ENCODE measurements at regions not wholly inside any gene's neighbourhood (a gene's known extent, or its start where the extent isn't known, plus 50 kb on each side); places are given as distances from the start of the nearest gene placed in this dataset.

- H3K9me3 ChIP-seq (ENCODE audit: low read depth, low read length): no peaks in the 10 kb centered on the region
- no peak for DNase-seq (ENCODE audit: low read depth, low spot score)
- no peak for TF ChIP-seq EZH2 (IDR thresholded peaks at IDR 0.05)
- no peak for TF ChIP-seq POLR2AphosphoS5 (IDR thresholded peaks at IDR 0.05; ENCODE audit: borderline replicate concordance, low read depth, low read length)
- no peak for TF ChIP-seq FOXP2 (optimal IDR thresholded peaks at IDR 0.05; ENCODE audit: control extremely low read depth, extremely low read length, insufficient read depth)
- H3K9ac ChIP-seq (ENCODE audit: insufficient read length): no peak overlapping the region
- no peak overlapping the region for H3K27ac ChIP-seq
- H3K36me3 ChIP-seq (ENCODE audit: insufficient read depth, low read length): no peaks in the 10 kb centered on the region
- no peak overlapping the region for H3K4me3 ChIP-seq
Measured at GRCh38 chr6:40192516-40192915, 258.3 kb upstream of the MOCS1 start.

- no peak overlapping the region for H3K4me3 ChIP-seq
- no peak for DNase-seq (ENCODE audit: low read depth, low spot score)
- no peaks in the 10 kb centered on the region for H3K36me3 ChIP-seq (ENCODE audit: insufficient read depth, low read length)
- peaks cover 1% of the 10 kb centered on the region; the same call in 1 of the 2 replicates for H3K9me3 ChIP-seq (ENCODE audit: low read depth, low read length)
- H3K9ac ChIP-seq (ENCODE audit: insufficient read length): no peak overlapping the region
- H3K27ac ChIP-seq: no peak overlapping the region
- no peak for TF ChIP-seq POLR2AphosphoS5 (IDR thresholded peaks at IDR 0.05; ENCODE audit: borderline replicate concordance, low read depth, low read length)
- TF ChIP-seq EZH2 (IDR thresholded peaks at IDR 0.05): no peak
- TF ChIP-seq FOXP2 (optimal IDR thresholded peaks at IDR 0.05; ENCODE audit: control extremely low read depth, extremely low read length, insufficient read depth): no peak
Measured at GRCh38 chr6:40188931-40189330, 254.7 kb upstream of the MOCS1 start.

- Histone ChIP-seq H3K4me3 (no peak overlapping the region), H3K9ac (ENCODE audit: insufficient read length) (no peak overlapping the region), H3K36me3 (ENCODE audit: insufficient read depth, low read length) (no peaks in the 10 kb centered on the region), H3K9me3 (ENCODE audit: low read depth, low read length) (peaks cover 3% of the 10 kb centered on the region; the same call in 1 of the 2 replicates), H3K27ac (no peak overlapping the region)
- no peak for TF ChIP-seq POLR2AphosphoS5 (IDR thresholded peaks at IDR 0.05; ENCODE audit: borderline replicate concordance, low read depth, low read length)
- no peak for TF ChIP-seq FOXP2 (optimal IDR thresholded peaks at IDR 0.05; ENCODE audit: control extremely low read depth, extremely low read length, insufficient read depth)
- no peak for TF ChIP-seq EZH2 (IDR thresholded peaks at IDR 0.05)
- no peak for DNase-seq (ENCODE audit: low read depth, low spot score)
Measured at GRCh38 chr6:40187535-40188144, 253.4 kb upstream of the MOCS1 start.

GRCh38 chr6:40185486-40185885, 251.2 kb upstream of the MOCS1 start:
- H3K4me3 ChIP-seq: no peak overlapping the region
- no peak overlapping the region for H3K27ac ChIP-seq
- no peak for DNase-seq (ENCODE audit: low read depth, low spot score)
- H3K9me3 ChIP-seq (ENCODE audit: low read depth, low read length): peaks cover 3% of the 10 kb centered on the region; the same call in 1 of the 2 replicates
- no peaks in the 10 kb centered on the region for H3K36me3 ChIP-seq (ENCODE audit: insufficient read depth, low read length)
- no peak overlapping the region for H3K9ac ChIP-seq (ENCODE audit: insufficient read length)
- TF ChIP-seq EZH2 (IDR thresholded peaks at IDR 0.05): no peak
- TF ChIP-seq FOXP2 (optimal IDR thresholded peaks at IDR 0.05; ENCODE audit: control extremely low read depth, extremely low read length, insufficient read depth): no peak
- no peak for TF ChIP-seq POLR2AphosphoS5 (IDR thresholded peaks at IDR 0.05; ENCODE audit: borderline replicate concordance, low read depth, low read length)

DNA sequence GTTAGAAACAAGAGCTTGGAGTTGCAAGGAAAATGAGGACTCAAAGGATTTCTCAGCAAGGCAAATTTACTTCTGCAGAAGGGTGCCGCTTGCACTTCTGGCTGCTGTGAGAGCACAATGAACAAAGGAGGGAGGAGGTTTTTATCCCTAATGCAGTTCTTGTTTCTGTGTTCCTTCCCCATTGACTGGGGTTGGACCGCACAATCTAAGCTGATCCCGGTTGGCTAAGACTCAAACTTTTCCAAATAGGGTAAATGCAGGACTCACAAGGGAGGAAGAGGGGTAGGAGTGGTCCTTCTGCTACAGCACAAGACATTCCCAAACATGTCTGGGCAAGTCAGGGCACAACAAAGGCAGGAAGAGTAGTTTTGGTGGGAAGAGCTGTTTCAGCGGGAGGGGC, 249.6 kb upstream of the MOCS1 start:
- Histone ChIP-seq H3K4me3 (no peak overlapping the region), H3K27ac (no peak overlapping the region), H3K9me3 (ENCODE audit: low read depth, low read length) (peaks cover 3% of the 10 kb centered on the region; the same call in 1 of the 2 replicates), H3K36me3 (ENCODE audit: insufficient read depth, low read length) (no peaks in the 10 kb centered on the region), H3K9ac (ENCODE audit: insufficient read length) (no peak overlapping the region)
- DNase-seq (ENCODE audit: low read depth, low spot score): no peak
- TF ChIP-seq EZH2 (IDR thresholded peaks at IDR 0.05) (no peak), FOXP2 (optimal IDR thresholded peaks at IDR 0.05; ENCODE audit: control extremely low read depth, extremely low read length, insufficient read depth) (no peak), POLR2AphosphoS5 (IDR thresholded peaks at IDR 0.05; ENCODE audit: borderline replicate concordance, low read depth, low read length) (no peak)

DNA sequence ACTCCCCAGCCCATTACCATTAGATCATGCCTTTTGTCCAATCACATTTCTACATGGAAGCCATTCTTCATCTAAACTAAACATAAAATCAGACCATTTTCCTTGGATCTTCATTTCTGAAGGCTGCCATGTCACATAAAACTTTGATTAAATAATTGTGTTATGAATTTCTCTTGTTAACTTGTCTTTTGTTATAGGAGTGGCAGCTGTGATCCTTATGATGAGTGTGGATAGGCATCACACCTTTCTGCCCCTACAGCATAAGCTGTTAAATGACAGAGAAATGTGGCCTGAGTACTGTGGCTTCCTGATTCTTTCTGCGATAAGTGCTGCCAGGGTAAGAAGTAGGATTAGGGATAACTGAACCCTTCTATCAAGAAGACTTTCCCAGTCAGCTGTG, 247.1 kb upstream of the MOCS1 start:
- TF ChIP-seq POLR2AphosphoS5 (IDR thresholded peaks at IDR 0.05; ENCODE audit: borderline replicate concordance, low read depth, low read length): no peak
- TF ChIP-seq FOXP2 (optimal IDR thresholded peaks at IDR 0.05; ENCODE audit: control extremely low read depth, extremely low read length, insufficient read depth): no peak
- TF ChIP-seq EZH2 (IDR thresholded peaks at IDR 0.05): no peak
- H3K36me3 ChIP-seq (ENCODE audit: insufficient read depth, low read length): no peaks in the 10 kb centered on the region
- no peak overlapping the region for H3K4me3 ChIP-seq
- no peak overlapping the region for H3K27ac ChIP-seq
- H3K9me3 ChIP-seq (ENCODE audit: low read depth, low read length): peaks cover 3% of the 10 kb centered on the region; the same call in 1 of the 2 replicates
- no peak for DNase-seq (ENCODE audit: low read depth, low spot score)
- H3K9ac ChIP-seq (ENCODE audit: insufficient read length): no peak overlapping the region

DNA sequence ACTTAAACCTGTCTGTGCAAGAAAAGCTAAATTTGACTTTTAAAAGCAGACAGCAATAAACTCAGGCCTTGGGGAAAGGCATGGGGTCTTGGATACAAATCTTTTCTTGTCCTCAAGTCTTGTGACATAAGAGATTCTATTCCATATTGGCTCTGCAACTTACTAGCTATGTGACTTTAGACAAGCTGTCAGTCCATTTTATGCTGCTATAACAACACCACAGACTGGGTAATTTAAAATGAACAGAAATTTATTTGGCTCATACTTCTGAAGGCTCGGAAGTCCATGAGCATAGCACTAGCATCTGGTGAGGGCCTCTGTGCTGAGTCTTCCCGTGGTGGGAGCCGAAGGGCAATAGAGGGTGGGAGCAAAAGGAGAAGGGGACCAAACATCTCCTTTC, 246.0 kb upstream of the MOCS1 start:
- no peak overlapping the region for H3K4me3 ChIP-seq
- no peak for TF ChIP-seq EZH2 (IDR thresholded peaks at IDR 0.05)
- no peak for TF ChIP-seq POLR2AphosphoS5 (IDR thresholded peaks at IDR 0.05; ENCODE audit: borderline replicate concordance, low read depth, low read length)
- no peak for TF ChIP-seq FOXP2 (optimal IDR thresholded peaks at IDR 0.05; ENCODE audit: control extremely low read depth, extremely low read length, insufficient read depth)

GRCh38 chr6:40179496-40179895, 245.2 kb upstream of the MOCS1 start:
- TF ChIP-seq POLR2AphosphoS5 (IDR thresholded peaks at IDR 0.05; ENCODE audit: borderline replicate concordance, low read depth, low read length) (no peak), EZH2 (IDR thresholded peaks at IDR 0.05) (no peak)
- no peak overlapping the region for H3K9ac ChIP-seq (ENCODE audit: insufficient read length)
- H3K9me3 ChIP-seq (ENCODE audit: low read depth, low read length): peaks cover 3% of the 10 kb centered on the region; the same call in 1 of the 2 replicates
- no peak for DNase-seq (ENCODE audit: low read depth, low spot score)
- no peaks in the 10 kb centered on the region for H3K36me3 ChIP-seq (ENCODE audit: insufficient read depth, low read length)
- H3K27ac ChIP-seq: no peak overlapping the region
- no peak overlapping the region for H3K4me3 ChIP-seq

More for the DNA sequence above, 246.0 kb upstream of the MOCS1 start:
- H3K9me3 ChIP-seq (ENCODE audit: low read depth, low read length): peaks cover 3% of the 10 kb centered on the region; the same call in 1 of the 2 replicates
- no peak for DNase-seq (ENCODE audit: low read depth, low spot score)
- H3K9ac ChIP-seq (ENCODE audit: insufficient read length): no peak overlapping the region
- no peak overlapping the region for H3K27ac ChIP-seq
- no peaks in the 10 kb centered on the region for H3K36me3 ChIP-seq (ENCODE audit: insufficient read depth, low read length)

GRCh38 chr6:40177598-40177997, 243.3 kb upstream of the MOCS1 start:
- Histone ChIP-seq H3K9ac (ENCODE audit: insufficient read length) (no peak overlapping the region), H3K4me3 (no peak overlapping the region), H3K36me3 (ENCODE audit: insufficient read depth, low read length) (no peaks in the 10 kb centered on the region), H3K27ac (no peak overlapping the region), H3K9me3 (ENCODE audit: low read depth, low read length) (no peaks in the 10 kb centered on the region)
- no peak for DNase-seq (ENCODE audit: low read depth, low spot score)
- no peak for TF ChIP-seq EZH2 (IDR thresholded peaks at IDR 0.05)
- TF ChIP-seq FOXP2 (optimal IDR thresholded peaks at IDR 0.05; ENCODE audit: control extremely low read depth, extremely low read length, insufficient read depth): no peak
- no peak for TF ChIP-seq POLR2AphosphoS5 (IDR thresholded peaks at IDR 0.05; ENCODE audit: borderline replicate concordance, low read depth, low read length)

All from SK-N-MC (cell line).